OCI-LY3 (cell line): ENCODE measurements at regions not wholly inside any gene's neighbourhood (a gene's known extent, or its start where the extent isn't known, plus 50 kb on each side); places are given as distances from the start of the nearest gene placed in this dataset.

ENCODE experiments used
- CTCF ChIP-seq: fragments of 200-600, 300-600 bp; sonication (generic); IDR thresholded peaks from 2 replicates; pipeline ENCODE4 v1.5.1; 2014; ENCODE audit warnings: antibody characterized with exemption, low read length, low read depth
- EZH2phosphoT487 ChIP-seq: fragments of 200-600 bp; shearing (Covaris generic); IDR thresholded peaks from 2 replicates; pipeline ENCODE4 v1.6.1; 2018; ENCODE audit warnings: antibody characterized with exemption, mixed run types, low read depth

GRCh38 chr1:82230667-82231066, 429.9 kb downstream of the ADGRL2 start:
- TF ChIP-seq CTCF (no peak), EZH2phosphoT487 (no peak)
